ENCODE measurements at regions not wholly inside any gene's neighbourhood (a gene's known extent, or its start where the extent isn't known, plus 50 kb on each side); places are given as distances from the start of the nearest gene placed in this dataset.

- TF ChIP-seq CTCF (IDR thresholded peaks at IDR 0.05; ENCODE audit: low read depth, low read length): no peak
- in situ Hi-C loops (cut with HindIII; ENCODE audit: low sequenced_read_pairs): no loop called here
- no peak overlapping the region for H3K4me3 ChIP-seq (ENCODE audit: low read depth, low read length)
- DNase-seq (ENCODE audit: low read depth, low spot score): no peak
Measured at GRCh38 chr22:35488513-35488912, 52.1 kb upstream of the RASD2 start.

DNA sequence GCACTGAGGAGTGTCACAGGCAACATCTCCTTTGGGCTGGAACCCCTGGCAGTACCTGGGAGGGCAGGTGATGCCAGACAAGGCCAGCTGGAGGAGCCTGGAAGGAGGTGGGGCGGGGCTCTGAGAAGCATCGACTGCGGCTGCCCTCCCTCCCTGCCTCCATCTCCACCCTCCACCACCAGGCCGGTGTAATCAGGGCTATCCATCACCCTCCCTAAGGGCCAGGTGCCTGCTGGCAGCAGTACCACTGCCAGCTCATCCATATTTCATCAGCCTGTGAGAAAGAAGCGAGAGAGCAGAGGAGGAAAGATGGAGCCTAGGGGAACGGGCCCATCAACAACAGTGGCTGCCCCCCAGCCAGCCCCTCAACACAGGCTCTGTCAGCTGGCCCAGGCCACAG lies 51.4 kb upstream of the RASD2 start:
- no peak for DNase-seq (ENCODE audit: low read depth, low spot score)
- in situ Hi-C loops (cut with HindIII; ENCODE audit: low sequenced_read_pairs): no loop called here
- no peak overlapping the region for H3K4me3 ChIP-seq (ENCODE audit: low read depth, low read length)
- no peak for TF ChIP-seq CTCF (IDR thresholded peaks at IDR 0.05; ENCODE audit: low read depth, low read length)

Measured in astrocyte of the spinal cord (primary cell).